ENCODE measurements at regions not wholly inside any gene's neighbourhood (a gene's known extent, or its start where the extent isn't known, plus 50 kb on each side); places are given as distances from the start of the nearest gene placed in this dataset.
"Not testable (repeated sequence)": the region's sequence is repeated elsewhere in the genome, so short reads cannot be mapped to it uniquely, and the experiment has no call there.

- H3K4me1 Mint-ChIP-seq: no peaks in the 10 kb centered on the region
- ATAC-seq (replicated peaks; ENCODE audit: extremely low read depth, poor library complexity, severe bottlenecking): no peak
- H3K4me3 Mint-ChIP-seq: no peak overlapping the region
- peaks cover 1% of the 10 kb centered on the region for H3K36me3 Mint-ChIP-seq (ENCODE audit: insufficient read depth)
- H3K9me3 Mint-ChIP-seq: no peaks in the 10 kb centered on the region
- H3K27ac Mint-ChIP-seq (ENCODE audit: low read depth): no peak overlapping the region
- DNase-seq (ENCODE audit: low spot score in 2 of 2): no peak
- H3K27me3 Mint-ChIP-seq: no peaks in the 10 kb centered on the region
Observed at GRCh38 chr3:104080088-104080626, 1286.6 kb upstream of the ALCAM start.

DNA sequence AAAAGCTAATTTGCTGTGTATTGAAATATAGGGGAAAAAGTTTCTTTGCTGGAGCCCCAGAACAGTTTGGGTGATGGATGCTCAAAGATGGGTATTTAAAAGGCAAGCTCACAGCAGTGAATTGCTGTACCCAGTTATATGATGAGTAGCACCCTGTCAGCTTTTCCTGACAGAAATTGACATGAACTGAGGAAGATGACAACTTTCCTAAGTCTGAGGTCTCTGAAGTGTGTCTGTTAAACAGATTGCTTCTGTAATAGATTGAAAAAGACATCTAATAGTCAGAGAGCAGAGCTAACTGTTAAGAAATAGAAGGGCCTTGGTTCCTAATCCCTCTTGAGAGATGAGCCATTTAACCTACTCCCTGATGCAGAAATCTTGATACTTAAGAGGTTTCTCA lies 1278.0 kb upstream of the ALCAM start:
- ATAC-seq (replicated peaks; ENCODE audit: extremely low read depth, poor library complexity, severe bottlenecking) (no peak), DNase-seq (ENCODE audit: low spot score in 2 of 2) (no peak)
- H3K36me3 Mint-ChIP-seq (ENCODE audit: insufficient read depth): peaks cover 3% of the 10 kb centered on the region
- peaks cover 10% of the 10 kb centered on the region for H3K9me3 Mint-ChIP-seq
- no peak overlapping the region for H3K4me3 Mint-ChIP-seq
- no peak overlapping the region for H3K27ac Mint-ChIP-seq (ENCODE audit: low read depth)
- H3K4me1 Mint-ChIP-seq: no peaks in the 10 kb centered on the region
- H3K27me3 Mint-ChIP-seq: no peaks in the 10 kb centered on the region

- H3K36me3 Mint-ChIP-seq (ENCODE audit: insufficient read depth); H3K27me3 Mint-ChIP-seq; ATAC-seq (replicated peaks; ENCODE audit: extremely low read depth, poor library complexity, severe bottlenecking); H3K27ac Mint-ChIP-seq (ENCODE audit: low read depth); H3K4me1 Mint-ChIP-seq; H3K4me3 Mint-ChIP-seq; DNase-seq (ENCODE audit: low spot score in 2 of 2): not testable (repeated sequence)
- H3K9me3 Mint-ChIP-seq: peaks cover 10% of the 10 kb centered on the region
Observed at GRCh38 chr3:104089987-104090386, 1276.7 kb upstream of the ALCAM start.

- Mint-ChIP-seq H3K36me3 (ENCODE audit: insufficient read depth) (no peaks in the 10 kb centered on the region), H3K4me3 (no peak overlapping the region), H3K4me1 (no peaks in the 10 kb centered on the region), H3K9me3 (peaks cover 7% of the 10 kb centered on the region), H3K27me3 (no peaks in the 10 kb centered on the region), H3K27ac (ENCODE audit: low read depth) (no peak overlapping the region)
- DNase-seq (ENCODE audit: low spot score in 2 of 2) (no peak), ATAC-seq (replicated peaks; ENCODE audit: extremely low read depth, poor library complexity, severe bottlenecking) (no peak)
Observed at GRCh38 chr3:104101736-104102135, 1265.0 kb upstream of the ALCAM start.

- Mint-ChIP-seq H3K4me1 (no peaks in the 10 kb centered on the region), H3K27me3 (no peaks in the 10 kb centered on the region), H3K4me3 (no peak overlapping the region), H3K27ac (ENCODE audit: low read depth) (no peak overlapping the region), H3K36me3 (ENCODE audit: insufficient read depth) (no peaks in the 10 kb centered on the region), H3K9me3 (peaks cover 7% of the 10 kb centered on the region)
- DNase-seq (ENCODE audit: low spot score in 2 of 2) (no peak), ATAC-seq (replicated peaks; ENCODE audit: extremely low read depth, poor library complexity, severe bottlenecking) (no peak)
Observed at GRCh38 chr3:104102386-104102785, 1264.3 kb upstream of the ALCAM start.

- Mint-ChIP-seq H3K9me3 (peaks cover 7% of the 10 kb centered on the region), H3K36me3 (ENCODE audit: insufficient read depth) (no peaks in the 10 kb centered on the region), H3K27me3 (no peaks in the 10 kb centered on the region), H3K4me3 (no peak overlapping the region), H3K27ac (ENCODE audit: low read depth) (no peak overlapping the region), H3K4me1 (no peaks in the 10 kb centered on the region)
- ATAC-seq (replicated peaks; ENCODE audit: extremely low read depth, poor library complexity, severe bottlenecking): no peak
- DNase-seq (ENCODE audit: low spot score in 2 of 2): no peak
Observed at GRCh38 chr3:104106276-104106675, 1260.4 kb upstream of the ALCAM start.

GRCh38 chr3:104108522-104108921 lies 1258.2 kb upstream of the ALCAM start:
- peaks cover 6% of the 10 kb centered on the region for H3K9me3 Mint-ChIP-seq
- DNase-seq (ENCODE audit: low spot score in 2 of 2) (no peak), ATAC-seq (replicated peaks; ENCODE audit: extremely low read depth, poor library complexity, severe bottlenecking) (no peak)
- no peaks in the 10 kb centered on the region for H3K36me3 Mint-ChIP-seq (ENCODE audit: insufficient read depth)
- no peak overlapping the region for H3K27ac Mint-ChIP-seq (ENCODE audit: low read depth)
- H3K27me3 Mint-ChIP-seq: no peaks in the 10 kb centered on the region
- H3K4me1 Mint-ChIP-seq: no peaks in the 10 kb centered on the region
- no peak overlapping the region for H3K4me3 Mint-ChIP-seq

GRCh38 chr3:104126463-104126862 lies 1240.2 kb upstream of the ALCAM start:
- no peaks in the 10 kb centered on the region for H3K4me1 Mint-ChIP-seq
- no peak for ATAC-seq (replicated peaks; ENCODE audit: extremely low read depth, poor library complexity, severe bottlenecking)
- no peaks in the 10 kb centered on the region for H3K27me3 Mint-ChIP-seq
- H3K9me3 Mint-ChIP-seq: peaks cover 18% of the 10 kb centered on the region
- no peak for DNase-seq (ENCODE audit: low spot score in 2 of 2)
- no peak overlapping the region for H3K27ac Mint-ChIP-seq (ENCODE audit: low read depth)
- H3K4me3 Mint-ChIP-seq: no peak overlapping the region
- no peaks in the 10 kb centered on the region for H3K36me3 Mint-ChIP-seq (ENCODE audit: insufficient read depth)

- Mint-ChIP-seq H3K4me1 (no peaks in the 10 kb centered on the region), H3K4me3 (no peak overlapping the region), H3K36me3 (ENCODE audit: insufficient read depth) (no peaks in the 10 kb centered on the region), H3K9me3 (peaks cover 18% of the 10 kb centered on the region), H3K27ac (ENCODE audit: low read depth) (no peak overlapping the region), H3K27me3 (no peaks in the 10 kb centered on the region)
- no peak for ATAC-seq (replicated peaks; ENCODE audit: extremely low read depth, poor library complexity, severe bottlenecking)
- no peak for DNase-seq (ENCODE audit: low spot score in 2 of 2)
Observed at GRCh38 chr3:104126864-104127553, 1239.7 kb upstream of the ALCAM start.

GRCh38 chr3:104127830-104128229 lies 1238.9 kb upstream of the ALCAM start:
- H3K27me3 Mint-ChIP-seq: no peaks in the 10 kb centered on the region
- ATAC-seq (replicated peaks; ENCODE audit: extremely low read depth, poor library complexity, severe bottlenecking): no peak
- H3K36me3 Mint-ChIP-seq (ENCODE audit: insufficient read depth): no peaks in the 10 kb centered on the region
- H3K27ac Mint-ChIP-seq (ENCODE audit: low read depth): no peak overlapping the region
- no peak overlapping the region for H3K4me3 Mint-ChIP-seq
- H3K4me1 Mint-ChIP-seq: no peaks in the 10 kb centered on the region
- DNase-seq (ENCODE audit: low spot score in 2 of 2): no peak
- peaks cover 18% of the 10 kb centered on the region for H3K9me3 Mint-ChIP-seq

DNA sequence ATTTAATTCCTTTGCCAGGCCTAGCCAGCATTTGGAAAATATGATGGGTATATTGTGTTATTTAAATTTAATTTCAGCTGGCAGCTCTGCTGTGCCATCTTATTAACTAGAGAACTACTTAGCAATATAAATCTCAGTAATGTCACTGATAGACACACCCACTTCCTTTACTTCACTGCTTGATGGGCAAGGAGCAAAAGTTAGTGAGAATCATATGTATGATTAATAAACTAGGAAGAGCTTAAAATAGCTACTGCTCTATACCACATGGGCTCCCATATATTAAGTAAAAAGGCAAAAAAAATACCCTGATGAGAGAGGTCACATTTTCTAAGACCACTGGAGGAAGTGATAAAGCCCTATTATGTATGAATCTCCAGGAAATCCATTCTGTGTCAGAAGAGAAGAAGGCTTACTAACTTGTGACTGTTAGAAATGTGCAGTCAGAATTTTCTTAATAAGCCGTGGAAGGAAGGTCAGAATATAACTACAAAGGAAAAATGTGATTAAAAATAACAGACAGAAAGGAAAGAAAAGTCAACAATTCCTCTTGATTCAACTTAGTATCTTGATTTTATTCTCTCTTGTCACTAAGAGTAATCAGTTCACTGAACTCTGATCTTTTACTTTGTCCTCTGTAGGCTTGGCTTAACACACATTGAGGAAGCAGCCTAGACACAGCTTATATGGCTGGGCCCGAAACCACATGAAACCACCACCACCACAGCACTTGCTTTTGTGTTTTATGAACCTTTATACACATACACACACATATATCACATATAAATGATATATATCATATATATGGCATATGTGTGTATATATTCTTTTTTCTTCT lies 1233.9 kb upstream of the ALCAM start:
- Mint-ChIP-seq H3K36me3 (ENCODE audit: insufficient read depth) (no peaks in the 10 kb centered on the region), H3K4me1 (no peaks in the 10 kb centered on the region), H3K27ac (ENCODE audit: low read depth) (no peak overlapping the region), H3K9me3 (peaks cover 13% of the 10 kb centered on the region), H3K27me3 (no peaks in the 10 kb centered on the region), H3K4me3 (no peak overlapping the region)
- DNase-seq (ENCODE audit: low spot score in 2 of 2) (no peak), ATAC-seq (replicated peaks; ENCODE audit: extremely low read depth, poor library complexity, severe bottlenecking) (no peak)

GRCh38 chr3:104133630-104134029 lies 1233.1 kb upstream of the ALCAM start:
- Mint-ChIP-seq H3K27me3 (no peaks in the 10 kb centered on the region), H3K9me3 (peaks cover 13% of the 10 kb centered on the region), H3K27ac (ENCODE audit: low read depth) (no peak overlapping the region), H3K4me1 (no peaks in the 10 kb centered on the region), H3K4me3 (no peak overlapping the region), H3K36me3 (ENCODE audit: insufficient read depth) (no peaks in the 10 kb centered on the region)
- DNase-seq (ENCODE audit: low spot score in 2 of 2): no peak
- no peak for ATAC-seq (replicated peaks; ENCODE audit: extremely low read depth, poor library complexity, severe bottlenecking)

DNA sequence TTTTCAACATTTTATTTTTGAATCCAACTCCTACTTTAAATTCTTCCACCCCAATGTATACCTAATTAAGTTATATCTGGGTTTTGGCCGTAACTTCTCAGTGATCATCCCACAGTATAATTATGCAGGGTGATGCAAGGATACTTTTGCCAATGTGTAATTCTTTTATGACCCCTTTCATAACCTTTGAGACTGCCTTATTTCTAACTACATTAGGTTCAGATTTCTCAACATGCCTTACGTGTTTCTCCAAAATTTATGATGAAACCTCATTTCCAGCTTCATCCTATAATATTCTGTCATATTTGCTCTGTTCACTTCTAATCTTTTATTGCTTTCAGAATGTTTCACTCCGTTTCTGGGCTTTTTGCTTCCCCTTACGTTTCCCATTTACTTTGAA lies 1229.6 kb upstream of the ALCAM start:
- H3K9me3 Mint-ChIP-seq: no peaks in the 10 kb centered on the region
- H3K4me3 Mint-ChIP-seq: no peak overlapping the region
- ATAC-seq (replicated peaks; ENCODE audit: extremely low read depth, poor library complexity, severe bottlenecking) (no peak), DNase-seq (ENCODE audit: low spot score in 2 of 2) (no peak)
- no peak overlapping the region for H3K27ac Mint-ChIP-seq (ENCODE audit: low read depth)
- H3K4me1 Mint-ChIP-seq: no peaks in the 10 kb centered on the region
- H3K36me3 Mint-ChIP-seq (ENCODE audit: insufficient read depth): no peaks in the 10 kb centered on the region
- H3K27me3 Mint-ChIP-seq: no peaks in the 10 kb centered on the region
